ENCODE measurements at regions not wholly inside any gene's neighbourhood (a gene's known extent, or its start where the extent isn't known, plus 50 kb on each side); places are given as distances from the start of the nearest gene placed in this dataset.

DNA sequence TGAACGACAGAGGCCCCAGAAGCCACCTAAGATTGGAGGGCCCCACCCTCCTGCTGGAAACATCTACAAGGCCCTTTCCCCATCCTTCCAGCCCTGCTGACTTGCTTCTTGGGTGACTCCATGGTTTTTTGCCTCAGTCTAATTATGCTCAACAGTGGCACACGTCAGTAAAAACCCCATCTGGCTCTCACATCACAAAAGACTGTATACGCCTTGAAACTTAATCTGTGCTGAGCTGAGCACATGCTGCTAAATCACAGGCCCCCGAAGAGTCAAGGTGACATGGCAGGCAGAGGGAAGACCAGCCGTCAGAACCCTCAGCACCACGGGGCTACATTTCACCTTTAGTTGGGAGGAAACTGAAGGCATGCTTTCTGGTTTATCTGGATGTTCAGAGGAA lies 323.1 kb downstream of the CDH26 start:
- TF ChIP-seq POLR2AphosphoS5 (IDR thresholded peaks at IDR 0.05; ENCODE audit: low read depth, low read length) (no peak), TAF1 (IDR thresholded peaks at IDR 0.05; ENCODE audit: borderline replicate concordance, insufficient read depth, low read length) (no peak)
- TF ChIP-seq, protein P1, sequence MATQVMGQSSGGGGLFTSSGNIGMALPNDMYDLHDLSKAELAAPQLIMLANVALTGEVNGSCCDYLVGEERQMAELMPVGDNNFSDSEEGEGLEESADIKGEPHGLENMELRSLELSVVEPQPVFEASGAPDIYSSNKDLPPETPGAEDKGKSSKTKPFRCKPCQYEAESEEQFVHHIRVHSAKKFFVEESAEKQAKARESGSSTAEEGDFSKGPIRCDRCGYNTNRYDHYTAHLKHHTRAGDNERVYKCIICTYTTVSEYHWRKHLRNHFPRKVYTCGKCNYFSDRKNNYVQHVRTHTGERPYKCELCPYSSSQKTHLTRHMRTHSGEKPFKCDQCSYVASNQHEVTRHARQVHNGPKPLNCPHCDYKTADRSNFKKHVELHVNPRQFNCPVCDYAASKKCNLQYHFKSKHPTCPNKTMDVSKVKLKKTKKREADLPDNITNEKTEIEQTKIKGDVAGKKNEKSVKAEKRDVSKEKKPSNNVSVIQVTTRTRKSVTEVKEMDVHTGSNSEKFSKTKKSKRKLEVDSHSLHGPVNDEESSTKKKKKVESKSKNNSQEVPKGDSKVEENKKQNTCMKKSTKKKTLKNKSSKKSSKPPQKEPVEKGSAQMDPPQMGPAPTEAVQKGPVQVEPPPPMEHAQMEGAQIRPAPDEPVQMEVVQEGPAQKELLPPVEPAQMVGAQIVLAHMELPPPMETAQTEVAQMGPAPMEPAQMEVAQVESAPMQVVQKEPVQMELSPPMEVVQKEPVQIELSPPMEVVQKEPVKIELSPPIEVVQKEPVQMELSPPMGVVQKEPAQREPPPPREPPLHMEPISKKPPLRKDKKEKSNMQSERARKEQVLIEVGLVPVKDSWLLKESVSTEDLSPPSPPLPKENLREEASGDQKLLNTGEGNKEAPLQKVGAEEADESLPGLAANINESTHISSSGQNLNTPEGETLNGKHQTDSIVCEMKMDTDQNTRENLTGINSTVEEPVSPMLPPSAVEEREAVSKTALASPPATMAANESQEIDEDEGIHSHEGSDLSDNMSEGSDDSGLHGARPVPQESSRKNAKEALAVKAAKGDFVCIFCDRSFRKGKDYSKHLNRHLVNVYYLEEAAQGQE (IDR thresholded peaks at IDR 0.05; ENCODE audit: insufficient read depth in 1 of 2, low read depth in 2 of 2, low read length in 2 of 2): no peak

All from PFSK-1 (cell line).